ENCODE measurements at regions not wholly inside any gene's neighbourhood (a gene's known extent, or its start where the extent isn't known, plus 50 kb on each side); places are given as distances from the start of the nearest gene placed in this dataset.
A peak's percentile ranks its signal among the peaks of the same experiment; 100 is the strongest.

- no peak overlapping the region for H3K4me3 ChIP-seq (ENCODE audit: low read depth, poor library complexity, severe bottlenecking)
- no peak for TF ChIP-seq CTCF (IDR thresholded peaks at IDR 0.05)
- TF ChIP-seq POLR2A (IDR thresholded peaks at IDR 0.05): no peak
- DNase-seq (ENCODE audit: low spot score in 2 of 2): no peak
- WGBS, 2 donors: 97 to 100% methylated on average over 3 of the region's 3 CpGs
- intact Hi-C loops (cut with DNase I; ENCODE audit: low total_unique reads): no loop called here
Measured at GRCh38 chr16:79786389-79786788, 185.9 kb upstream of the MAF start.

DNA sequence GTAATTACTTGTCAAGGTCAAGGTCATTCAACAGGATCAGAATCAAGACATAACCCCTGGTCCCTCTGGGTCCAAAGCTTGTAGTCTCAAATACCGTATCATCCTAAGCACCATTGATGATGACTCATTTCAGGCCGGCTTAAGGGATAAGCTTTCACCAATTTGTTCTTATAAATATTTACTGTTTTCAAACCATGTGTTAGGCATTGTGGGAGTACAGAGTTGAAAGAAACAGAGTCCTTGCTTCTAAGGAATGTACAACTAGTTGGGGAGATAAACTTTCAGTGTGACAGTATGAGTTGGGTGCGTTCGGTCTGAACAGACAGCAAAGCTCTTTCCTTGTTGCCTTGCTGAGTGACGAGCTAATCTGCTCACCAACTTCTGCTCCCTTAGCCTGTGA lies 183.5 kb upstream of the MAF start:
- no peak for TF ChIP-seq POLR2A (IDR thresholded peaks at IDR 0.05)
- no peak for TF ChIP-seq CTCF (IDR thresholded peaks at IDR 0.05)
- WGBS, 2 donors: 90 to 92% methylated on average over 5 of the region's 5 CpGs
- DNase-seq (ENCODE audit: low spot score in 2 of 2): no peak
- H3K4me3 ChIP-seq (ENCODE audit: low read depth, poor library complexity, severe bottlenecking): no peak overlapping the region
- intact Hi-C loops (cut with DNase I; ENCODE audit: low total_unique reads): no loop called here

GRCh38 chr16:79777679-79778078 lies 177.1 kb upstream of the MAF start:
- TF ChIP-seq CTCF (IDR thresholded peaks at IDR 0.05) (no peak), POLR2A (IDR thresholded peaks at IDR 0.05) (no peak)
- H3K4me3 ChIP-seq (ENCODE audit: low read depth, poor library complexity, severe bottlenecking): no peak overlapping the region
- intact Hi-C loops (cut with DNase I; ENCODE audit: low total_unique reads): no loop called here
- DNase-seq (ENCODE audit: low spot score in 2 of 2): no peak

DNA sequence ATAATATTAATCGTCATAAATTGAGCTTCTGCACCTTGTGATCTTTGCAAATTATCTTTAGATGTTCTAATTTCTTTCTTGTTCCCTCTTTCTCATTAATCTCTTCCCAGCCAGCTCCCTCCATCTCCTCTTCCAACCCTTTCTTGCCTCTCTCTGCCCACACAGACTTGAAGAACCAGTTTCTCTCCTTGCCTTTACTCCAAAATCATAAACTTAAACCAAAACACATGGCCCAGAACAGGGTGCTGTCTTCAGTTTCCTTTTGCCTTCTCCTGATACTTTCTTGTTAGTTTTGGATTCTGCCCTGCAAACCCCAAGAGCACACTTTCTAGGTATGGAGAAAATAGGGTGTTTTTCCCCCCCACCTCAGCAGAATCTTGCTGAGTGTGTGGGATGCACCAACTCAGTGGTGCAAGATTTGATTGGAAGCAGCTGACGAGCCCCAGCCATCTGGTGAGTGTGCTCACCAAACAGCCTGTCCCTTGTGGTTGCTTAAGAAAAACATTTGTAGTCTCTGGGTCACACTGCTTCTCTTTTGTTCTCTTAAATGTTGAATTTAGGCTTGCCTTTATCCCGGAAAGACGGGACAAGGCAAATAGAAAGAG lies 175.8 kb upstream of the MAF start:
- WGBS, 2 donors: 20 to 33% methylated on average over 4 of the region's 4 CpGs
- TF ChIP-seq POLR2A (IDR thresholded peaks at IDR 0.05) (no peak), CTCF (IDR thresholded peaks at IDR 0.05) (no peak)
- peak; percentile 68 to 88 for DNase-seq (ENCODE audit: low spot score in 2 of 2)
- no peak overlapping the region for H3K4me3 ChIP-seq (ENCODE audit: low read depth, poor library complexity, severe bottlenecking)
- intact Hi-C loops (cut with DNase I; ENCODE audit: low total_unique reads): no loop called here

GRCh38 chr16:79772784-79773183 lies 172.2 kb upstream of the MAF start:
- H3K4me3 ChIP-seq (ENCODE audit: low read depth, poor library complexity, severe bottlenecking): no peak overlapping the region
- WGBS, 2 donors: 87 to 91% methylated on average over 3 of the region's 3 CpGs
- no peak for DNase-seq (ENCODE audit: low spot score in 2 of 2)
- intact Hi-C loops (cut with DNase I; ENCODE audit: low total_unique reads): no loop called here
- TF ChIP-seq POLR2A (IDR thresholded peaks at IDR 0.05) (no peak), CTCF (IDR thresholded peaks at IDR 0.05) (no peak)

- H3K4me3 ChIP-seq (ENCODE audit: low read depth, poor library complexity, severe bottlenecking): no peak overlapping the region
- 56 to 67% methylated on average over 4 of the region's 4 CpGs for WGBS, 2 donors
- DNase-seq (ENCODE audit: low spot score in 2 of 2): no peak
- intact Hi-C loops (cut with DNase I; ENCODE audit: low total_unique reads): no loop called here
- TF ChIP-seq CTCF (IDR thresholded peaks at IDR 0.05): no peak
- no peak for TF ChIP-seq POLR2A (IDR thresholded peaks at IDR 0.05)
Measured at GRCh38 chr16:79772048-79772447, 171.5 kb upstream of the MAF start.

Data from lower leg skin (tissue), 4 donors.